Activated CD4-positive, alpha-beta memory T cell treated with anti-CD3 and anti-CD28 coated beads, Interleukin-2, amount 10 ng/mL, durations not matched to agents 7 days and 5 days (primary cell): ENCODE measurements at regions not wholly inside any gene's neighbourhood (a gene's known extent, or its start where the extent isn't known, plus 50 kb on each side); places are given as distances from the start of the nearest gene placed in this dataset.

Experiments
- CTCF ChIA-PET: fragments of 350-600 bp; sonication (Branson Sonifier 250); formaldehyde crosslinking; loops from one replicate; lab custom pipeline; 2021; ENCODE audit warnings: antibody characterized with exemption, inconsistent platforms; lab: Charles Lee
- POLR2A ChIA-PET: fragments of 350-600 bp; sonication (Branson Sonifier 250); formaldehyde crosslinking; loops from one replicate; lab custom pipeline; 2021; ENCODE audit warnings: antibody characterized with exemption; lab: Charles Lee
- DNase-seq: peaks from one replicate; pipeline ENCODE4 v3.0.0-alpha.2; 2020
- H3K27ac Mint-ChIP-seq: one replicate; pipeline ENCODE4 v1.8.0; 2021; ENCODE audit warnings: mild to moderate bottlenecking, mixed read lengths
- H3K27me3 Mint-ChIP-seq: one replicate; pipeline ENCODE4 v1.8.0; 2021; ENCODE audit warnings: mixed read lengths
- H3K36me3 Mint-ChIP-seq: one replicate; pipeline ENCODE4 v1.8.0; 2021; ENCODE audit warnings: low read depth, mixed read lengths
- H3K4me1 Mint-ChIP-seq: one replicate; pipeline ENCODE4 v1.8.0; 2021; ENCODE audit warnings: mixed read lengths
- H3K4me3 Mint-ChIP-seq: one replicate; pipeline ENCODE4 v1.8.0; 2021; ENCODE audit warnings: mild to moderate bottlenecking, mixed read lengths
- H3K9me3 Mint-ChIP-seq: one replicate; pipeline ENCODE4 v1.8.0; 2021; ENCODE audit warnings: mixed read lengths

DNA sequence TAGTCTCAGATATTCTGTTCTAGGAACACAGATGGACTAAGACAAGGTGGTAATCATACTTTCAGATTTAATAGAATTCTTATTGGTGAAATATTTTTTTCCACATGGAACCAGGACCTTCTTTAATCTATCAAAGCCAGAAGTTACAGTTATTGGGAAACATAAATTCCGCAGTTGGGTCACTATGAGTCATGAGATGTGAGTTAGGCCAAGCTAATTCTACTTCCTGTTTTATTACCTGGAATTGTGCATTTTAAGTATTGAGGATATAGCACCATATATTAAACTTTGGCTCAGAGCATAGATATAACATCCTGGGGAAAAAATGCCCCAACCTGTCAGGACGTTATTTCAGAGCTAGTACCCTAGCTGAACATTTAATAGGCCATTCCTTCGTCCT is 96.4 kb upstream of the P3H2 start:
- Mint-ChIP-seq H3K27ac (no peak overlapping the region), H3K27me3 (no peaks in the 10 kb centered on the region), H3K36me3 (no peaks in the 10 kb centered on the region), H3K9me3 (peaks cover 2% of the 10 kb centered on the region), H3K4me3 (no peak overlapping the region), H3K4me1 (no peaks in the 10 kb centered on the region)
- POLR2A ChIA-PET: no interaction called here
- no peak for DNase-seq
- CTCF ChIA-PET: no interaction called here

GRCh38 chr3:190213727-190214126 is 93.0 kb upstream of the P3H2 start:
- CTCF ChIA-PET: interaction anchor here (1.1 kb wide), 1 partner anchor 11 kb away, joined by 3 read pairs; no protein-coding TSS in a partner anchor
- H3K4me1 Mint-ChIP-seq: no peaks in the 10 kb centered on the region
- H3K36me3 Mint-ChIP-seq: no peaks in the 10 kb centered on the region
- no peak overlapping the region for H3K4me3 Mint-ChIP-seq
- peaks cover 2% of the 10 kb centered on the region for H3K27me3 Mint-ChIP-seq
- H3K9me3 Mint-ChIP-seq: peaks cover 2% of the 10 kb centered on the region
- no peak for DNase-seq
- POLR2A ChIA-PET: no interaction called here
- H3K27ac Mint-ChIP-seq: no peak overlapping the region

GRCh38 chr3:190210608-190211007 is 89.9 kb upstream of the P3H2 start:
- CTCF ChIA-PET: interaction anchor here (0.8 to 1.7 kb wide), 3 partner anchors 8 to 249 kb away, joined by 3 read pairs; partner anchors contain the start of gene CLDN1
- Mint-ChIP-seq H3K4me1 (peaks cover 7% of the 10 kb centered on the region), H3K27me3 (peaks cover 2% of the 10 kb centered on the region), H3K27ac (no peak overlapping the region), H3K4me3 (no peak overlapping the region), H3K36me3 (no peaks in the 10 kb centered on the region), H3K9me3 (peaks cover 2% of the 10 kb centered on the region)
- POLR2A ChIA-PET: no interaction called here
- DNase-seq: no peak

DNA sequence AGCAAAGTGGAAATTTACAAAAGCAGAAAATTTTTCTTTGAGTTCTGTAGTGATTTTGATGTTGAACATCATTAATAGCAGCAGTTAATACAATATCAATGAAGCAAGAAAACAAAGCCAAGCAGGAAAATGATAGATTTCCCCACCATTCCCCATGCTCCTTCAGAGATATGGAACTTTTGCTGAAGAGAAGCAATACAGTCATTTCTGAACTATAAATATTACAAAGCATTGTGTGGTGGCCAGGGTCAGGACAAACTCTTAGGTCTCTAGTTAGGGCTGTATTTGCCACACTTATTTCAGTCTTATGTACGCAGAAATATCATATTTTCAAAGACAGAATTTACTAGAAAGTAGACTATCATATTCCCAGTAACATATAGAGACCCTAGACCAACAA is 88.8 kb upstream of the P3H2 start:
- ChIA-PET CTCF (interaction anchor here (0.6 to 1.7 kb wide), 3 partner anchors 113 to 237 kb away, joined by 3 read pairs; partner anchors contain the start of gene CLDN1), POLR2A (no interaction called here)
- Mint-ChIP-seq H3K4me1 (peaks cover 7% of the 10 kb centered on the region), H3K4me3 (no peak overlapping the region), H3K36me3 (no peaks in the 10 kb centered on the region), H3K27me3 (peaks cover 3% of the 10 kb centered on the region), H3K9me3 (peaks cover 2% of the 10 kb centered on the region), H3K27ac (no peak overlapping the region)
- DNase-seq: no peak

DNA sequence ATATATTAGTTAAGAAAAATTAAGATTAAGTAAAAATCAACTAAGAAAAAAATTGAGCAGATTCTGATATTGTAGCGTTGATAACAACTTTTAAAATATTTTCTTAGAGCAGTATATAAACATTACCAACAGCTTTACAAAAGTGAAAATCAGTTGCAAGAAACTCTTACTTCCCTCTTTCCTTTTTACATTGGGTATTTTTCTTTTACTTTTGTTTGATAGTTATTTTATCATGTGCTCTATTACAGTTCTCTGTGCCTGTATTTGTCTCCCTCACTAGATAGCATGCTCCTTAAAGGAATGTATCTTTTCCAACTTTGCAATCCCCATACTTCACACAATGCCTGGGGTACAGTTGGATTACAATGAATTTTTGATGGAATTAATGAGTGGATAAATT is 87.5 kb upstream of the P3H2 start:
- Mint-ChIP-seq H3K4me1 (peaks cover 7% of the 10 kb centered on the region), H3K27me3 (peaks cover 5% of the 10 kb centered on the region)
- no peak for DNase-seq

GRCh38 chr3:190205739-190206138 is 85.0 kb upstream of the P3H2 start:
- POLR2A ChIA-PET: no interaction called here
- peaks cover 10% of the 10 kb centered on the region for H3K4me1 Mint-ChIP-seq
- H3K9me3 Mint-ChIP-seq: no peaks in the 10 kb centered on the region
- no peaks in the 10 kb centered on the region for H3K36me3 Mint-ChIP-seq
- CTCF ChIA-PET: no interaction called here
- peaks cover 3% of the 10 kb centered on the region for H3K27me3 Mint-ChIP-seq
- no peak overlapping the region for H3K4me3 Mint-ChIP-seq
- H3K27ac Mint-ChIP-seq: no peak overlapping the region
- no peak for DNase-seq

More for the DNA sequence above, 87.5 kb upstream of the P3H2 start:
- Mint-ChIP-seq H3K9me3 (peaks cover 2% of the 10 kb centered on the region), H3K27ac (no peak overlapping the region), H3K36me3 (no peaks in the 10 kb centered on the region), H3K4me3 (no peak overlapping the region)
- ChIA-PET POLR2A (no interaction called here), CTCF (no interaction called here)

- CTCF ChIA-PET: no interaction called here
- H3K27me3 Mint-ChIP-seq: peaks cover 3% of the 10 kb centered on the region
- H3K27ac Mint-ChIP-seq: no peak overlapping the region
- no peaks in the 10 kb centered on the region for H3K36me3 Mint-ChIP-seq
- POLR2A ChIA-PET: no interaction called here
- H3K4me3 Mint-ChIP-seq: no peak overlapping the region
- no peaks in the 10 kb centered on the region for H3K9me3 Mint-ChIP-seq
- no peak for DNase-seq
- H3K4me1 Mint-ChIP-seq: peaks cover 10% of the 10 kb centered on the region
These were observed 83.5 kb upstream of the P3H2 start for GRCh38 chr3:190204200-190204599.

DNA sequence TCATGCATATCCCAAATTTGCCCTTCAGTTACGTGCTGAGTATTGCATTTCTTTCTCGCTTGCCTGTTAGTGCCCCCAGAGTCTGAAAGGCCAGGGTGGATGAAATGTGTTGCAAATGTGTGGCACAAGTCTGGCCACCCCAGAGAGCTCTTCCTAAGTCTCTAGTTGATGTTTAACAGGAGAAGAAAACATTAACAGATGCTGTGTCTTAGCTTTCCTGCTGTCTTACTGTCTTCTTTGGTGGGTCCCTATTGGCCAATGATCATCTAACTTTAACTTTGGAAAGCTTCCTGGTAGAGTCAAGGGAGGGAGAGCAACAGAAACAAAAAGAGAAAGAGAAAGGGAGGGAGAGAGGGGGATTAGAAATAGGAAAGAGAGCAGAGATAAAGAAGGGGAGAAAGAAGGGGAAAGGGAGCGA is 76.7 kb upstream of the P3H2 start:
- ChIA-PET POLR2A (no interaction called here), CTCF (no interaction called here)
- no peak for DNase-seq
- H3K27me3 Mint-ChIP-seq: peaks cover 3% of the 10 kb centered on the region
- H3K36me3 Mint-ChIP-seq: no peaks in the 10 kb centered on the region
- H3K4me1 Mint-ChIP-seq: peaks cover 2% of the 10 kb centered on the region
- no peaks in the 10 kb centered on the region for H3K9me3 Mint-ChIP-seq
- no peak overlapping the region for H3K4me3 Mint-ChIP-seq
- H3K27ac Mint-ChIP-seq: no peak overlapping the region

GRCh38 chr3:190194506-190194905 is 73.8 kb upstream of the P3H2 start:
- DNase-seq: no peak
- no peaks in the 10 kb centered on the region for H3K4me1 Mint-ChIP-seq
- H3K27ac Mint-ChIP-seq: no peak overlapping the region
- H3K27me3 Mint-ChIP-seq: peaks cover 3% of the 10 kb centered on the region
- ChIA-PET POLR2A (no interaction called here), CTCF (no interaction called here)
- no peak overlapping the region for H3K4me3 Mint-ChIP-seq
- H3K9me3 Mint-ChIP-seq: no peaks in the 10 kb centered on the region
- no peaks in the 10 kb centered on the region for H3K36me3 Mint-ChIP-seq

DNA sequence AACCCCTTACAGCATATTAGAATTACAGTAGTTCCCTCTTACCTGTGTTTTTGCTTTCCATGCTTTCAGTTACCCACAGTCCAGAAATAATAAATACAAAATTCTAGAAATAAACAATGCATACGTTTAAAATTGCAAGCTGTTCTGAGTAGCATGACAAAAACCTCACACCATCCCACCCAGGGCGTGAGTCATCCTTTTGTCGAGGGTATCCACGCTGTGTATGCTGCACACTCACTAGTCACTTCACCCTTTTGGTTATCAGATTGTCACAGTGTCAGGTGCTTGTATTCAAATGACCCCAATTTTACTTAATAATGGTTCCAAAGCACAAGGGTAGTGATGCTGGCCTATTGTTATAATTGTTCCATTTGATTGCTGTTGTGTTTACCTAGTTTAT is 72.5 kb upstream of the P3H2 start:
- no peak overlapping the region for H3K4me3 Mint-ChIP-seq
- ChIA-PET POLR2A (no interaction called here), CTCF (no interaction called here)
- H3K4me1 Mint-ChIP-seq: no peaks in the 10 kb centered on the region
- no peak for DNase-seq
- H3K27me3 Mint-ChIP-seq: peaks cover 3% of the 10 kb centered on the region
- H3K36me3 Mint-ChIP-seq: no peaks in the 10 kb centered on the region
- H3K27ac Mint-ChIP-seq: no peak overlapping the region
- H3K9me3 Mint-ChIP-seq: no peaks in the 10 kb centered on the region

GRCh38 chr3:190192739-190193138 is 72.0 kb upstream of the P3H2 start:
- no peak overlapping the region for H3K4me3 Mint-ChIP-seq
- H3K4me1 Mint-ChIP-seq: no peaks in the 10 kb centered on the region
- DNase-seq: no peak
- no peaks in the 10 kb centered on the region for H3K27me3 Mint-ChIP-seq
- no peaks in the 10 kb centered on the region for H3K36me3 Mint-ChIP-seq
- H3K9me3 Mint-ChIP-seq: no peaks in the 10 kb centered on the region
- no peak overlapping the region for H3K27ac Mint-ChIP-seq
- ChIA-PET CTCF (no interaction called here), POLR2A (no interaction called here)

GRCh38 chr3:190192087-190192486 is 71.4 kb upstream of the P3H2 start:
- no peaks in the 10 kb centered on the region for H3K4me1 Mint-ChIP-seq
- no peaks in the 10 kb centered on the region for H3K27me3 Mint-ChIP-seq
- H3K27ac Mint-ChIP-seq: no peak overlapping the region
- no peak overlapping the region for H3K4me3 Mint-ChIP-seq
- DNase-seq: no peak
- ChIA-PET CTCF (no interaction called here), POLR2A (no interaction called here)
- no peaks in the 10 kb centered on the region for H3K9me3 Mint-ChIP-seq
- H3K36me3 Mint-ChIP-seq: no peaks in the 10 kb centered on the region

DNA sequence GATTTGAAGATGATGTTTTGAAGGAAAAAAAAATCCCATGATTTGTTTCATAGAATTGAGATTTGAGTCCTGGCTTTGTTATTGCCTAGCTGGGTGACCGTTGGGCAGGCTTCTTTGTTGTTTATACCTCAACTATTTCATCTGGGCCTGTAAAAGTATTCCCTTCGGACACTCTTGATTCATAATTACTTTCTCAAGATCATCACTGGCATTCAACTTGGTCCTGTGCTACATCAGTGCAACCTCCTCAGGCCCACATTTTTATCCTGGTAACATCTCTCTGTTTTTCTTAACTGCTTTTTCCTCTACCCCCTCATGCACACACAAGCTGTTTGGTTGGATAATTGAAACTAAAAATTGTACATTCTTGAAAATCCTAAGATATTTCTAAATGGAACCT is 67.5 kb upstream of the P3H2 start:
- ChIA-PET POLR2A (no interaction called here), CTCF (no interaction called here)
- no peak for DNase-seq
- Mint-ChIP-seq H3K4me1 (no peaks in the 10 kb centered on the region), H3K9me3 (no peaks in the 10 kb centered on the region), H3K4me3 (no peak overlapping the region), H3K27me3 (no peaks in the 10 kb centered on the region), H3K27ac (no peak overlapping the region), H3K36me3 (no peaks in the 10 kb centered on the region)

DNA sequence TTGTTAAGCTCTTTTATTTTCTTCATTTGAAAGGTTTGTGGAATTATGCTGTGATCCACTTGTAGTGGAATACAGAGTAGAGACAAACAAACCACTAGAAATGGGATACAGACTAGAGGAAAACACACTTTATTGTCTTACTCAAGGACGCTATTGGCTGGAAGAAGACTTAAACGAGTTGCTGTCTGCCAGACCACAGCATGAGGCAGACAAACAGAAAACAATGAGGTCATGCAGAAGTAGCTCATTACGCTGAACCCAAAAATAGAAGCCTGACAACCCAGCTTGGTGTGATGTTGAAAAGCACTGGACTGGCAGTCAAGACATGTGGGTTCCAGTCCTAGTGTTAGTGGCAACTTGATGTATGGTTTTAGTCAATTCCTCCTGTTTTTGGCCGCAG is 62.4 kb upstream of the P3H2 start:
- no peaks in the 10 kb centered on the region for H3K36me3 Mint-ChIP-seq
- DNase-seq: no peak
- H3K4me3 Mint-ChIP-seq: no peak overlapping the region
- H3K9me3 Mint-ChIP-seq: no peaks in the 10 kb centered on the region
- ChIA-PET POLR2A (no interaction called here), CTCF (no interaction called here)
- H3K27me3 Mint-ChIP-seq: no peaks in the 10 kb centered on the region
- H3K4me1 Mint-ChIP-seq: no peaks in the 10 kb centered on the region
- H3K27ac Mint-ChIP-seq: no peak overlapping the region
